ENCODE measurements at regions not wholly inside any gene's neighbourhood (a gene's known extent, or its start where the extent isn't known, plus 50 kb on each side); places are given as distances from the start of the nearest gene placed in this dataset.
A peak's percentile ranks its signal among the peaks of the same experiment; 100 is the strongest.

DNA sequence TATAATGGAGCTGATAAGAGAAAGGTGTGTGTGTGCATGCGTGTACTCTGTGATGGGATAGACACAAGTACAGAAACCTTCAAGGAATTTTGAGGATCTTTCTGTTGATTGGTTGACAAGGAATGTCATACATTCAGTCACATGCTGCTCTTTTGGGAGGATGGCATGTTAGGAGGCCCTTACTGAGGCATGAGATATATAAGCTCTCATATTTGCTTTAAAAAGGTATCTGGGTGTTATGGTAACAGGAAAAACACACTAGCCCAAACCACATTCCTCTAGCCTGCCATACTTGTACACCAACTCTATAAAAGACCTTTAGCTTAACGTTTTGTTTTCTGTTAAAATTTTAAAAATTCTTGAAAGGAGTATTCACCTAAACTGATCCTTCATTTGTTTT, 72.5 kb upstream of the EGFR start (continued):
- no peak for TF ChIP-seq CBX3 (IDR thresholded peaks at IDR 0.05; ENCODE audit: low read depth)
- TF ChIP-seq POLR2A (IDR thresholded peaks at IDR 0.05; ENCODE audit: borderline replicate concordance, extremely low read depth, insufficient read depth, insufficient read length): no peak

DNA sequence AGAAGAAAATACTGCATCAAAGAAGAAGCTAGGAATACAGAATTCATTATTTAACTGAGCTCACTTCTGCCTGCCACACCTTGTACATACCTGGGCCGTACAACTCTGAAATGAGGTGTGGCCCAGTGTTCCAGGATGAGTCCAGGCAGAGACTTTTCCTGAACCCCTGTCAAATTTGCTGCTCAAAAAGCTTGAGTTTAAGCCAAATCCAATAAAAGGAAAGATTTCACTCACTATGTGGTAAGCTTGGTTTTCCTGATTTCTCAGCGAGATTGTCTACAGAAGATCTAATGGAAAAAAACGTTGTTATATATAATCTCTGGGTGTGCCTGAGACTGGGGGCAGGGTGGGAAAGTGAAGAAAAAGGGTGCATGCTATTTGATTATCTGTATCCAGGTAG, 72.1 kb upstream of the EGFR start:
- TF ChIP-seq POLR2AphosphoS5 (IDR thresholded peaks at IDR 0.05; ENCODE audit: low read depth, low read length) (no peak), FOSL1 (IDR thresholded peaks at IDR 0.05; ENCODE audit: low read depth) (no peak), CEBPB (IDR thresholded peaks at IDR 0.05; ENCODE audit: low read depth) (no peak), POLR2A (IDR thresholded peaks at IDR 0.05; ENCODE audit: borderline replicate concordance, extremely low read depth, insufficient read depth, insufficient read length) (no peak)
- DNase-seq (ENCODE audit: low read depth, low spot score): no peak
- no peak overlapping the region for H3K4me2 ChIP-seq (ENCODE audit: low read length)
- no TSS peak for BruUV-seq (replicated peaks)
- no peaks in the 10 kb centered on the region for H3K36me3 ChIP-seq (ENCODE audit: control insufficient read depth in 1 of 2, insufficient read depth in 2 of 2, low read length in 2 of 2)
- H3K27me3 ChIP-seq (ENCODE audit: insufficient read depth, low read length): no peaks in the 10 kb centered on the region
- H4K20me1 ChIP-seq (ENCODE audit: insufficient read depth): no peaks in the 10 kb centered on the region
- H3K4me1 ChIP-seq (ENCODE audit: control insufficient read depth in 1 of 2, insufficient read depth in 2 of 2, low read length in 2 of 2): peaks cover 2 to 3% of the 10 kb centered on the region in 2 experiments; a peak in 1 of 4 replicates
- RAD21 ChIA-PET (ENCODE audit: low non-redundant PET in 1 of 2, low total read pairs in 2 of 2, uncharacterized antibody in 2 of 2, unreplicated experiment in 2 of 2): interaction anchor here in 1 of 2 experiments (0.6 kb wide), 1 partner anchor 265 kb away, joined by 3 read pairs; no protein-coding TSS in a partner anchor
- CTCF ChIA-PET: no interaction called here
- intact Hi-C loops (cut with micrococcal nuclease): no loop called here
- no peaks in the 10 kb centered on the region for H3K79me2 ChIP-seq (ENCODE audit: insufficient read depth, low read length)
- no peak overlapping the region for H3K4me3 ChIP-seq (replicated peaks in 1 of 2; ENCODE audit: low read depth in 1 of 2, low read length in 2 of 2)
- H3K9me3 ChIP-seq (ENCODE audit: control insufficient read depth in 1 of 2, insufficient read depth in 1 of 2, low read depth in 1 of 2, low read length in 2 of 2): no peaks in the 10 kb centered on the region
- H3K9ac ChIP-seq (ENCODE audit: low read length): no peak overlapping the region
- H3K27ac ChIP-seq (ENCODE audit: low read depth, low read length): no peak overlapping the region
- H2AFZ ChIP-seq (ENCODE audit: low read depth, low read length, poor library complexity, severe bottlenecking): peak overlapping the region; percentile 15
- no peaks in the 10 kb centered on the region for H3K9me2 ChIP-seq (ENCODE audit: insufficient read depth)
- POLR2A ChIA-PET: no interaction called here
- no peak for ATAC-seq

DNA sequence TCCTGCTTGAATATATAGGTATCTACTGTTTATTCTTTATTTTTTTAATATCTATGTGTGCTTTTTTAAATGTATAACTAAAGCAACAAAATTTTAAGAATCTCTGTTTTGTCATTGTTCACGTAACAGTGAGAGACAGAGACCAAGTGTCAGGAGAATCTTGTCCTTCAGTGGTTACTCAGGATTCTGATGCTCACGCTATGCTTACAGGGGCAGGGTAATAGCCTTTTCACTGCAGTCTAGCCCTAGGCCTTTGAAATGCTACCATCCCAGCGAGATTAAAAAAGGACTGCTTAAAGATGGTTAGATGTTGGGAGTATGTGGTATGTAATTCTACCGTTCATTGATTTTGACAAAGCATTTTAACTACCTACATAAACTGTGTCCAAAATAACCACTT, 71.6 kb upstream of the EGFR start:
- no TSS peak for BruUV-seq (replicated peaks)
- H3K9me2 ChIP-seq (ENCODE audit: insufficient read depth): no peaks in the 10 kb centered on the region
- ATAC-seq (no peak), DNase-seq (ENCODE audit: low read depth, low spot score) (no peak)
- H3K4me2 ChIP-seq (ENCODE audit: low read length): no peak overlapping the region
- H4K20me1 ChIP-seq (ENCODE audit: insufficient read depth): no peaks in the 10 kb centered on the region
- H3K9ac ChIP-seq (ENCODE audit: low read length): no peak overlapping the region
- CTCF ChIA-PET: no interaction called here
- H3K4me1 ChIP-seq (ENCODE audit: control insufficient read depth in 1 of 2, insufficient read depth in 2 of 2, low read length in 2 of 2): peaks cover 2 to 3% of the 10 kb centered on the region in 2 experiments; a peak in 1 of 4 replicates
- no peaks in the 10 kb centered on the region for H3K79me2 ChIP-seq (ENCODE audit: insufficient read depth, low read length)
- no peaks in the 10 kb centered on the region for H3K36me3 ChIP-seq (ENCODE audit: control insufficient read depth in 1 of 2, insufficient read depth in 2 of 2, low read length in 2 of 2)
- TF ChIP-seq ELF1 (IDR thresholded peaks at IDR 0.05; ENCODE audit: borderline replicate concordance, low read depth) (no peak), EZH2phosphoT487 (IDR thresholded peaks at IDR 0.05; ENCODE audit: borderline replicate concordance) (no peak), YY1 (IDR thresholded peaks at IDR 0.05; ENCODE audit: extremely low read depth, insufficient replicate concordance, low read depth, low read length) (no peak), SIN3A (IDR thresholded peaks at IDR 0.05; ENCODE audit: low read depth) (no peak), RAD21 (IDR thresholded peaks at IDR 0.05; ENCODE audit: low read depth) (no peak), SP1 (IDR thresholded peaks at IDR 0.05; ENCODE audit: low read depth) (no peak), SRF (IDR thresholded peaks at IDR 0.05; ENCODE audit: low read depth) (no peak), CEBPB (IDR thresholded peaks at IDR 0.05; ENCODE audit: low read depth) (no peak)
- TF ChIP-seq, protein P1, sequence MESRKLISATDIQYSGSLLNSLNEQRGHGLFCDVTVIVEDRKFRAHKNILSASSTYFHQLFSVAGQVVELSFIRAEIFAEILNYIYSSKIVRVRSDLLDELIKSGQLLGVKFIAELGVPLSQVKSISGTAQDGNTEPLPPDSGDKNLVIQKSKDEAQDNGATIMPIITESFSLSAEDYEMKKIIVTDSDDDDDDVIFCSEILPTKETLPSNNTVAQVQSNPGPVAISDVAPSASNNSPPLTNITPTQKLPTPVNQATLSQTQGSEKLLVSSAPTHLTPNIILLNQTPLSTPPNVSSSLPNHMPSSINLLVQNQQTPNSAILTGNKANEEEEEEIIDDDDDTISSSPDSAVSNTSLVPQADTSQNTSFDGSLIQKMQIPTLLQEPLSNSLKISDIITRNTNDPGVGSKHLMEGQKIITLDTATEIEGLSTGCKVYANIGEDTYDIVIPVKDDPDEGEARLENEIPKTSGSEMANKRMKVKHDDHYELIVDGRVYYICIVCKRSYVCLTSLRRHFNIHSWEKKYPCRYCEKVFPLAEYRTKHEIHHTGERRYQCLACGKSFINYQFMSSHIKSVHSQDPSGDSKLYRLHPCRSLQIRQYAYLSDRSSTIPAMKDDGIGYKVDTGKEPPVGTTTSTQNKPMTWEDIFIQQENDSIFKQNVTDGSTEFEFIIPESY (IDR thresholded peaks at IDR 0.05; ENCODE audit: extremely low read depth, insufficient replicate concordance, low read length): no peak
- TF ChIP-seq, protein P2, sequence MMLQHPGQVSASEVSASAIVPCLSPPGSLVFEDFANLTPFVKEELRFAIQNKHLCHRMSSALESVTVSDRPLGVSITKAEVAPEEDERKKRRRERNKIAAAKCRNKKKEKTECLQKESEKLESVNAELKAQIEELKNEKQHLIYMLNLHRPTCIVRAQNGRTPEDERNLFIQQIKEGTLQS (IDR thresholded peaks at IDR 0.05): no peak
- POLR2A ChIA-PET: no interaction called here
- H3K9me3 ChIP-seq (ENCODE audit: control insufficient read depth in 1 of 2, insufficient read depth in 1 of 2, low read depth in 1 of 2, low read length in 2 of 2): no peaks in the 10 kb centered on the region
- H2AFZ ChIP-seq (ENCODE audit: low read depth, low read length, poor library complexity, severe bottlenecking): no peak overlapping the region
- H3K27ac ChIP-seq (ENCODE audit: low read depth, low read length): no peak overlapping the region
- intact Hi-C loops (cut with micrococcal nuclease): no loop called here
- H3K27me3 ChIP-seq (ENCODE audit: insufficient read depth, low read length): no peaks in the 10 kb centered on the region
- H3K4me3 ChIP-seq (replicated peaks in 1 of 2; ENCODE audit: low read depth in 1 of 2, low read length in 2 of 2): no peak overlapping the region
- RAD21 ChIA-PET (ENCODE audit: low non-redundant PET in 1 of 2, low total read pairs in 2 of 2, uncharacterized antibody in 2 of 2, unreplicated experiment in 2 of 2): no interaction called here
